Fibroblast of villous mesenchyme (primary cell): ENCODE measurements at regions not wholly inside any gene's neighbourhood (a gene's known extent, or its start where the extent isn't known, plus 50 kb on each side); places are given as distances from the start of the nearest gene placed in this dataset.
"Not testable (repeated sequence)": the region's sequence is repeated elsewhere in the genome, so short reads cannot be mapped to it uniquely, and the experiment has no call there.

ENCODE experiments used
- DNase-seq: peaks from one replicate; pipeline ENCODE4 v3.0.0-alpha.2; 2010; ENCODE audit warnings: low read depth
- H3K4me3 ChIP-seq: 2 replicates; pipeline ENCODE4 v1.5.1; 2011; ENCODE audit warnings: low read depth, mild to moderate bottlenecking, low read length
- CTCF ChIP-seq: IDR thresholded peaks from 2 replicates; pipeline ENCODE4 v1.5.1; 2012; ENCODE audit warnings: low read depth, mild to moderate bottlenecking, low read length; ENCODE audit not compliant: insufficient read depth

DNA sequence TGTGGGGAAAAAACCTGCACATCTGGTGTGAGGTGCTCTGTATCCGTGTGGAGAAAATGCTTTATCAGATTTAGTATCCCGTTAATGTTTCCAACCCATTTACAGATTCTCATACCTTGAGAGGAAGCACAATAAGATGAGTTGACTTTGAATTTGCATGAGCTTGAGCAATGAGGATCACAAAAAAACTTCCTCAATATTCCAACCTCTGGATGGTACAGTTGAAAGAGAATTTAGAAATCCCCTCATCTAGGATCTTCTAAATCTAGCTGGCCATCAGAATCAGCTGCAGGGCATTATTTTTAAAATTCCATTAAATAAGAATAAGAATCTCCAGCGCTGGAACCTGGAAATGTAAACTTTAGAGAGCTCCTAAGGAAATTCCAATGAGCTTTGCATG is 82.5 kb upstream of the NR5A2 start:
- H3K4me3 ChIP-seq = no peak overlapping the region
- no peak for TF ChIP-seq CTCF
- no peak for DNase-seq

GRCh38 chr1:199945591-199945990 is 81.9 kb upstream of the NR5A2 start:
- no peak overlapping the region for H3K4me3 ChIP-seq
- DNase-seq = no peak
- no peak for TF ChIP-seq CTCF

DNA sequence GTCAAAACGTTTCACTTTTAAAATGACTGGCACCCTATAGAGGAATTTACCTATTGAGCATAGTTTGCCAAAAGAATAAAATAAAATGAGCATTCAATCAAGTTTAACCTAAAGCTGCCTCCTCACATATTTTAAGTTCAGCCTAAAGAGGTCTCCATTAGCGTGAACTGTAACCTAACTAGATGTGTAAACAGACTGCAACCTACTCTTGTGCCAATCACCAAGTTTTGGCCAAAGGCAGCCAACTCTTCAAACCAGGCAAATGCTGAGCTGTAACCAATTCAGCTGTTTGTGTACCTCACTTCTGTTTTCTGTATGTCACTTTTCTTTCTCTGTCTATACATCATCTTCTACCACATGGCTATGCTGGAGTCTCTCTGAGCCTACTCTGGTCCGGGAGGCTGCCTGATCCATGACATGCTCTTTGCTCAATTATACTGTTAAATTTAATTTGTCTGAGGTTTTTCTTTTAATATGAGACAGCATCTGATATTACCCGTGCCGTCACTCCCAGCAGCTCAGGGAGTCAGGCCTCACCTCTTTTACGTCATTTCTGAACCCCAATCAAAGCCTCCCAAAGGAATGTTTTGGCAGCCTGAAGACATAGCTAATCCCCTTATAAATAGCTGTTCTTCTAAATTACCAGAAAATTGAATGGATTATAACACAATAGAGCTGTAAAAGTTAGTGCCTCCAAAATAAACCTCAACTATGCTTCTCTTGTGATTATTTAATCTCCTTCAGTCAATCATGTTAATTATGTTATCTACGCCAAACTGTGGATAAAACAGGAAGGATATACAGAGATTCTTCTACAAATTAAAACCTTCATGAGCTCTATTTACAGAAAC is 81.0 kb upstream of the NR5A2 start:
- no peak overlapping the region for H3K4me3 ChIP-seq
- DNase-seq = no peak
- no peak for TF ChIP-seq CTCF

- no peak overlapping the region for H3K4me3 ChIP-seq
- TF ChIP-seq CTCF = no peak
- DNase-seq = no peak
Measured at GRCh38 chr1:199948587-199949280, 78.8 kb upstream of the NR5A2 start.

GRCh38 chr1:199951005-199951404 is 76.5 kb upstream of the NR5A2 start:
- not testable (repeated sequence) for DNase-seq, H3K4me3 ChIP-seq

DNA sequence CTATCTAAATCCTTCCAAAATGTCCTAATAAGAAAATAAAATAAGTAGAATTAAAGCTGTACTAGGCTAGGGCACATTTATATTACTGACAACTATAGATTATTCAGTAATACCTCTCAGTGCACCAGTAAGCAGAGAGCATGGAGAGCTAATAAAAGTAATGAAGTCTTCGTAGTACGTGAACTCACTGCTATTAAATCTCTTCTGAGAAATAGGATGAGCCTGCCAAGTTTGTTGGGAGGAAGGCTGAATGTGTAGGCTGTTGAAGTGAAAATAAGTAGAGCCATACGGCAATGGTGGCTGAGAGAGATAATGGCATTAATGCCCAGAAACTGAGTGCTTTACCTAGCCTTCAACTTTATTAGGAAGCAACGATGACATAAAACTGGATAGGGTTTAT is 73.9 kb upstream of the NR5A2 start:
- H3K4me3 ChIP-seq = no peak overlapping the region
- DNase-seq = no peak
- no peak for TF ChIP-seq CTCF

DNA sequence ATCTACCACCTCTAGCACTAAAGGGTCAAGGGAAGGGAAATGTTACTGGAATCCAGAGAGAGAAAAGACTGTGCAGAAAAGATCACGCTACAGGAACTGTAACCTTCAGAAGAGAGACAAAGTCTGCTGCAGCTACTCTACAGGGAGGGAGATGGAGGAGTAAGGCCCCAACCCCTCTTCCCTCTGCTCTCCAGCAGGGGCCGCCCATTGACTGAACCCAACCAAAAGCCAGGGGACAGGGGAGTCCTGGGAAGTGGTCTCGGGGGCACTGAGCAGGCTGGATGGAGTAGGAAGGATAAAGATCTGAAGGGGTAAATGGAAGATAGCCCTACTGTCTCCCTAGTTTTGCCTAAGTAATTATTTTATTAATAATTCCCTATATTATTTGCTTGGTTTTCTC is 72.8 kb upstream of the NR5A2 start:
- TF ChIP-seq CTCF = peak; percentile 8
- no peak overlapping the region for H3K4me3 ChIP-seq
- no peak for DNase-seq
